ENCODE measurements at regions not wholly inside any gene's neighbourhood (a gene's known extent, or its start where the extent isn't known, plus 50 kb on each side); places are given as distances from the start of the nearest gene placed in this dataset.
A peak's percentile ranks its signal among the peaks of the same experiment; 100 is the strongest.
"Not testable (repeated sequence)": the region's sequence is repeated elsewhere in the genome, so short reads cannot be mapped to it uniquely, and the experiment has no call there.

DNA sequence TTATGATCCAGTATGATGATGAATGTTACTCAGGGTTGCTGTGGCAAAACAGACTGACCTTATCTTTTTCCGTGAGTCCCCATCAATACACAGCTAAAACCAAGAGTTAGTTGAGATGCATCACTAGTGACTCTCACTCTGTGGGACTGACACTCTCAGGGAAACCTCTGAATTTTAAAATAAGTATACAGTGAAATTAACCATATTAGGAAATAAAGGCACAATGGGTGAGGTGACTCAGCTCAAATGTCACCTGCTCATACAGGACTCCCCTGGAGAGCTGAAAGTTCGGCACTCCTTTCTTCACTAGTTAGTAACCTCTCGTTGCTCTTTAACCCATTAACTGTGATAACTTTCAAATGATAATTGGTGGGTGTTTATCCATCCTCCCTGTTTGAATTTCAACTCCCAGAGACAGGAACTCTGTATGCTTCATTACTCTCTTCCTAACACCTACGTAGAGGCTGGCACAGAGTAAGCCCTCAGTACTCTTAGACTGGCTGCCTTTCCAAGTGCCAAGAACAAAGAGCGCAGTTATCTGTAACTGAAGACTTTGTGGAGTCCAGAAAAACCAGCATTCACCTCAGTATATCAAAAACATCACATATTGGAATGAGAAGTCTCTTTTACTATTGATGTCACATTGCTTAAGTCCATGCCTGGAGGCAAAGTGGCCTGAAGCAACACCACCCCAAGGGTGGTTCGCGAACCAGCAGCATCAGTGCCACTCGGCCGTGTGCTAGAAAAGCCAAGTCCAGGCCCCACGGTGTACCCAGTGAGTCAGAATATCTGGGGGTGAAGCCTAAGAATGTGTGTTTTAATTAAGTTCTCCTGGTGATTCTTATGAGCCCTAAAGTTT, 91.1 kb downstream of the NIBAN1 start:
- DNase-seq, result peak in 1 of 2 donors; percentile 30

DNA sequence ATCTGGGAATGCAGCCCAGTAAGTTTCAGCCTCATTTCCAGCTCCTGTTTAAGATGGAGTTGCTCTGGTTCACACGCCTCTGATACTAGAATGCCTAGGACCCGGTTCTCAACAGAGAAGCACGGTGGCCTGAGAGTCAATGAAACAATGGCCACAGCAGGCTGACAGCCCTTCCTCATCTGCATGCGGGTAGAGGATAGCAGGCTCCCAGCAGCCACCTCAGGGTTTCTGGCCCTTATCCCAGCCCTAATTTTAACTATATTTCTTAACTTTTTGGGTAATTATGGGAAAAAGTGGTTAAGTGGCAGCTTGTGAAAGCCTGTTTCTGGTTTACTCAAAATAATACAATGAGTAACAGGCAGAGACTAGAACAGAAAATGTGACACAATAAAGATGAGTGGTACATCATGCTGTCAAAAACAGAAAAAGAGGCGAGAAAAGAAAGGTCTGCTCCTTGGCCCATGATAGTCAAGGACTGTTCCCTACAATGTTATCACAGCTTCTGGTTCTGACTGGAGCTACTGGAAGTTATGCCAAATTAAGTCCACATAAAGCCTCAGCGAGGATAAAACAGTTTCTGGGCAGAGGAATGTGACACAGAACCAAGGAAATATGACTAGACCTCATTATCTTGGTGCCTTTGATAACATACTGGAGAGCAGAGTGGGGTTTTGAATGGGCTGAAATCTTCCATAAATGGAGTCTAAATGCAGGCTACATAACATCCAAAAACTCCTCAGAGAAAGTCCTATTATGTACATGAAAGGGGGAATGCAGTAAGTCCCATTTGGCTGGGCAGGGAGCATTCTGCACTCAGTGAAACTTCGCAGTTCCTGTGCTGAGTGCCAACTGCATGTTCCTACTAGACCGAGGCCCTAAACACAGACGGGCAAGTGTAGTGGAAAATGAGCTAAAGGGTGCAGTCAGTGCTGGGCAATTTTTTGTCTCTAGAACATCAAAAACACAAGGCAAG, 92.1 kb downstream of the NIBAN1 start:
- peak in 1 of 2 donors; percentile 23 for DNase-seq

DNA sequence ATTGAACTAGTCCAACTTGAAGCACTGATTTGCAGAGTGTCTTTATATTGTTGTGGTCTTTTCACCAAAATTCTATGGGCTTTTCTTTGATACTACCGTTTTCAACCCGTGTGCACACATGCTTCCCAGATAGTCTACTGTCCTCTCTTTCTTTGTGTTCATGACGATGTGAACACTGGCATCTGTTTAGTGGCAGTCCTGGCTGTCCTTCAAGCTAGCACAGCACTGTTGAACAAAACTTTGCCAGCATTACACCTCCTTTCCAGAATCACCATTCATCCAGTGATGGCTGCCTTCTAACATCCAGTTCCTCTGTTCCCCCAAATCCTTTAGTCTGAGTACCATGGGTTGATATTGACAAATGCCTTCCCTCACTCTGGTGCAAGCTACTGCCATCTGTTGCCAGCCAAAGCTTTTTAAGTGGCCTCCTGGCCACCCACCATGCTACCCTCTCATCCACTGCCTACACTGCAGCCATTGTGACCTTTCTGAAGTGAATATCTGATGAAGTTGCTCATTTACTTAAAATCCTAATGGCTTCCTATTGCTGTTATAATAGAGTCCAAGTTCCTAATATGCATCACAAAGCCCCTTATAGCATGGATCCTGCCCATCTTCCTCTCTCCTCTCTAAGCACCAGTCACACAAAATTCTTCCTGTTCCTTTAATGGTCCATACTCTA, 94.3 kb downstream of the NIBAN1 start:
- DNase-seq, result no peak

DNA sequence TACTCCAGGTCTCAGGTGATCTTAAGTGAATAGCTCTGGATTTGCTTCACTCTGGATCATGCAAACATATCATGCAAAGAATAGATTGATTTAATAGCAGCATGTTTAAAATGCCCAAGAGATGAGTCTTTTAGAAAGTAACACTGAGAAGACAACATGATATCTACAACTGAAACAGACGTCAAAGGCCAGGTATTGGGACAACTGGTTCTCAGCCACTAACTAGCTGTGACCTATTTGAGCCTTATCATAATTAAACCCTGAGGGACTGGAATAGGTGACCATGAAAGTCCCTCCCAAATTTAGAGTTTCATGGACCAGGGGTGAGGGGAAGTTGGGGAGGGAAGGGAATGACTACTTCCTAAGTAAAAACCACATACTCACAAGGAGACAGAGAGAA, 95.7 kb downstream of the NIBAN1 start:
- DNase-seq, result no peak

DNA sequence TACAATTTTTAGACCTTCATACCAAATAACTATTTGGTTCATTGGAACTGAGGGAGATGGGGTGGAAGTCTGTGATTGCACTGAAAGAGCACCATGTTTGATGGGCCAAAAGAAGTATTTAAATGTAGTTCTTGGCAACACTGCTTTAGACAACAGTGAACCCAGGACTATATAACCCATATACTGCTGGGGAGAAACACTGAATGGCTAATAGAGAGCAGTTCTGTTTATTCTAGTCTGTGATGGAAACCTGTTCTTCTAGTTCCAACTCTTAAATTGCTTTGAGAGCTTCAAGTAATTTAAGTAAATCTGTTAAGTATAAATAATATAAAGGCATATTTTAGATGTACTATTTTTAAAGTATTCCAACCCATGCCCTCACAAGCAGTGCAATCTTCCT, 96.3 kb downstream of the NIBAN1 start:
- DNase-seq, result no peak

DNA sequence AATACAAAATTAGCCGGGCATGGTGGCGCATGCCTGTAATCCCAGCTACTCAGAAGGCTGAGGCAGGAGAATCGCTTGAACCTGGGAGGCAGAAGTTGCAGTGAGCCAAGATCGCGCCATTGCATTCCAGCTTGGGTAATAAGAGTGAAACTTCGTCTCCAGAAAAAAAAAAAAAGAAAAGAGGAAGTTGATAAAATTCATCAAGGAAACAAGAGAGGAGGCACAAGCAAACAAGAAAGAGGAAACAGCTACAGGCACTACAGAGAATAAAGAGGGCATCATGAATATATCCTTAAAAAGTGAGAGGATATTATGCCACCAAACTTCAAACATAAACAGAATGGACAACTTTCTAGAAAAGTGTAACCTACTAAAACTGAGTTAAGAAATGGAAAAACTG, 98.3 kb downstream of the NIBAN1 start:
- DNase-seq, result not testable (repeated sequence)

DNA sequence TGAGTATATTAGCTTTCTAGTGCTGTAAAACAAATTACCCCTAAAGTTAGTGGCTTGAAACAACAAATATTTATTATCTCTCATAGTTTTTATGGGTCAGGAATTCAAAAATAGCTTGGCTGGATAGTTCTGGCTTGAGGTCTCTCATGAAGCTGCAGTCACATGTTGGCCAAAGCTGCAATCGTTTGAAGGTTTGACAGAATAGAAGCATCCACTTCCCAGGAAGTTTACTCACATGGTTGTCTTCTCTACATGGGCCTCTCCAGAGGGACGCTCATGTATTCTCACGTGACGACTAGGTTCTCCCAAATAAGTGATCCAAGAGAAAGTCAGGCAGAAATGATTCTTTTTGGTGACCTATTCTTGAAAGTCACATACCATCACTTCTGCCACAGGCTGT, 99.1 kb downstream of the NIBAN1 start:
- no peak for DNase-seq

DNA sequence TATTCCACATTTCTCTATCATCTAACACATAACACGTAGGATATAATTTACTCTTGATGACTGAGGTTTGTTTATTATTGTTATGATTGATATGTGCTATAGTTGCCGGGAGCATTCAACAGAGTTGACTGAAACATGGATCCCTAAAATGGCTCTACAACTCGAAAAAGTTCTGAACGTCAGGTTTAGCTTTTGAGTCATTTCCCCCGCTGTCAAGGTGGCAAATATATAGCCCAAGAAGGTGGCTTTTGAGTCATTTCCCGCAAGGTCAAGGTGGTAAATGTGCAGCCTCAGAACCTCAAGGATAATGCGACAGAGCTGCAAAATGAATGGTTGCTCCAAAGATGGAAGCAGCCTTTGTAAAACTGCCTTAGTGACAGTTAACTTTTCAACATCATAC, 104.0 kb downstream of the NIBAN1 start:
- DNase-seq, result no peak

DNA sequence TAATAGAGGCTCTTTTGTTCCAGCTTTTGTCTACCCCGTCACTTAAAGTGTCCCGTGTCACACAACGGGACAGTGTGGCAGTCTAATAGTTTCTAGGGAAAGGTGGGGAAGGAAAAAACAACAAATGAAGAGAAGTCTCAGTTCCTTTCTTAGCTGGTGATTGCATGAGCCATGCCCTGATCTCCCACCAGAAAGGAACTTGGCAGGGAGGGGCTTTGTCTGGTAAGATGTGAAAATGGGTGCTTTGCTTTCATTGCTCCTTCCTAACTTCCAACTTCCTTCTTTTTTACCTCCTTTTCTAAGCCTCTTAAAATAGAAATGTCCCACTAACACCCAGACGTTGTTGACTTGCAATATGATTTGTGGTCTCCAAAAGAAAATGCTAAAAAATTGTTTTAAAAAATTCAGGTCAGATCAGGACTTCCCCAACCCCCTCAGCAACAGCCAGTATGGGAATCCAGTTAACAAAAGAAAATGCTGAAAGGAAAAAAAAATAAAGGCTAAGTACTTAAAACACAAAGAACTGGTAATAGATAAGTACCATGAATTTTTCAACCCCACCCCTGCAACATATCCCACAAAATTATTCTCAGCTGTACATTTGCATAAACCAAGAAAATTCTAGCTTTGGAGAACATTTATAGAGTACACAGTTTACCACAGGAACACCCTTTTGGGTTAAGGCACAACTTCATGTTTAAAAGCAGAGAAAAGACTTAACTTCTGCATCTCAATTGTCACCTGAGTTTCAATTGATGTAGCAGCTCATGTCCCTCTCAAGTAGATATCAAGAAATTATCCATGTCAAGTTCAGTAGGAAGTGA, 106.2 kb downstream of the NIBAN1 start:
- DNase-seq, result no peak

DNA sequence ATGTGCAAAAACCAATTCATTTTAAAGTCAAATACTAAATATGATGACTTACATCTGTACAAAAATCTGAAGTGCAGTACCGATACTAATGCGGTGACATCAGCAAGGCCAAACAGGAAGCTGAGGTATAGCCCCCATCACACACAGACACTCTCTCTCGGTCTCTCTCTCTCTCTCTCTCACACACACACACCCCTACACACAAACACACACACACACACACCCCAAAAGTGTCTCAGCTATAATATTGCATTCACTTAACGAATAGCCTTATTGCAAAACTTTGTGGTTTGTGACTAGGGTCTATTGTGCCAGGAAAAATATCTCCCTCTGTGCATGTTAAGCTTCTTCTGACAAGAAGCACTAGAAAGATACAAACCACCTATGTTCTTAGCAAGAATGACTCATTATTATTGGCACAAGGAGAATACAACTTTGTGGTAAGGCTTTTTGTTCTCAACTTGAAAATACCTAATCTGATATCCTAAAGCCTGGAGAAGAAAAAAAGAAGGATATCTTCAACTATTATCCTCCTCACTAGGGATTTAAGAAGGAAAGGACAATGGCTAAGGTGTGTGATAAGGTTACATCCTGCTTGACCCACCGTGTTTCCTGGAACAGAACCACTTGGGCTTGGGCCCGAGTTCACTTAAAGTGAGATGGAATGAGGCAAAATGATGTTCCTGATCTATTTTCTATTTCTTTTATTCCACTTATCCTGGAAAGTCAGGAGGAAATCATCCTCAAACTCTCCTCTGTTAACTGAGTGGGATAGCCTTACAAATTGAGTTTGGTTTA, 107.1 kb downstream of the NIBAN1 start:
- DNase-seq, result peak; percentile 37 to 58

DNA sequence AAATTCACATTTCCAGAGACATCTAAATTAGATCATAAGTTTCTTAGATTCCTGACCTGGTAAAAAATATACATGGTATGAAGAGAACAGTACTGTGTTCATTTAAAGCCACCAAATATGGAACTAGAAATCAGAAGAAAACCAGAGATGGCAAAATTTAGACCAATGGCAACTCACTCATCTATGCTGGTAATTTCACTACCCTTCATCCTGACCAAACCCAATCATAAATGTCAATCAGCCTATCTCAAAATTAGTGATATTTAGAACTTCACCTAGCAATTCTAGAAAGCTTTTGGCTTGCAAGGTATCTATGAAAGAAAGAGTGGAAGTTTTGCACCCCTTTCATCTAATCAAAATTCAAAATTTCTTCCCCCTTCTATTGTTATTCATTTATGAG, 107.7 kb downstream of the NIBAN1 start:
- DNase-seq, result no peak

DNA sequence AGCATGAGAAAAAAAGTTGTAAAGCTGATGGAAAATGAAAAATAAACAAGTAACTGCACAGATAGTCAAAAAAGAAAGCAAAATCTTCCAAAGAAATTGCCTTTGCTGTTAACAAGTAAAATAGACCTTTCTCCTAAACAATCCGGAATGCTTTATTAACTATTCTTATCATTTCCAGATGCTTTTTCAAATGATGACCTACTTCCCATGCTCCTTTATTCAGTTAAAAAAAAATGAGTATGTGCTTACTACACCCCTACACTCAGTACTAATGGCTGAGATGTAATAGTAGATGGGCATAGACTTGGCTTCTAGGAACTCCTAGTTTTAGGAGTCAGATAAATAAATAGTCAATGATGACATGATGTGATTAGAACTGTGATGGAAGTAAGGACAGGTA, 108.5 kb downstream of the NIBAN1 start:
- DNase-seq, result no peak

DNA sequence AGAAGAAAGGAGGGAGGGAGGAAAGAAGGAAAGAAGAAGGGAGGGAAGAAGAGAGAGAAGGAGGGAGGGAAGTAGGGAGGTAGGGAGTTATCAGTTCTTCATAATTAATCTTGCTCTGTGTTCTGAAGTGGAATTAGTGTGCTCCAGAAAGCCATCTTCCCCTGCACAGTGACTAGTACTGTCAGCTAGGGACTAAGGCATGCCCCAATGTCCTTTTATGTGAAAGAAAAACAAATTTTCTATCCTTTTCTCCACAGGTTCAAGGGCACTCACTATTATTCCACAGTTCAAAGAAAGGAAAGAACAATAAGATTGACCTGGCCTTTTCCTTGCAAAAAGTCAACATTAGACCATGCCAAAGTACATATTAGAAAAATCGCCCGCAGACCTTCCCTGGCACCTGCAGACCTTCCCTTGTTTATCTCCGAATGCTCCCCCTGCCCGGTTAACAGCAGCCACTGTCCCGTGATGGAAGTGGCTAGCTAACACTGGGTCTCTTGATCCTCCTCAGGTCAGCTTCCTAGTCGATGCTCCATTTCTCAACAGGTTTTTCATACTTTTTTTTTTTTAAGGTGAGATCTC, 107.2 kb upstream of the EDEM3 start:
- DNase-seq, result no peak

DNA sequence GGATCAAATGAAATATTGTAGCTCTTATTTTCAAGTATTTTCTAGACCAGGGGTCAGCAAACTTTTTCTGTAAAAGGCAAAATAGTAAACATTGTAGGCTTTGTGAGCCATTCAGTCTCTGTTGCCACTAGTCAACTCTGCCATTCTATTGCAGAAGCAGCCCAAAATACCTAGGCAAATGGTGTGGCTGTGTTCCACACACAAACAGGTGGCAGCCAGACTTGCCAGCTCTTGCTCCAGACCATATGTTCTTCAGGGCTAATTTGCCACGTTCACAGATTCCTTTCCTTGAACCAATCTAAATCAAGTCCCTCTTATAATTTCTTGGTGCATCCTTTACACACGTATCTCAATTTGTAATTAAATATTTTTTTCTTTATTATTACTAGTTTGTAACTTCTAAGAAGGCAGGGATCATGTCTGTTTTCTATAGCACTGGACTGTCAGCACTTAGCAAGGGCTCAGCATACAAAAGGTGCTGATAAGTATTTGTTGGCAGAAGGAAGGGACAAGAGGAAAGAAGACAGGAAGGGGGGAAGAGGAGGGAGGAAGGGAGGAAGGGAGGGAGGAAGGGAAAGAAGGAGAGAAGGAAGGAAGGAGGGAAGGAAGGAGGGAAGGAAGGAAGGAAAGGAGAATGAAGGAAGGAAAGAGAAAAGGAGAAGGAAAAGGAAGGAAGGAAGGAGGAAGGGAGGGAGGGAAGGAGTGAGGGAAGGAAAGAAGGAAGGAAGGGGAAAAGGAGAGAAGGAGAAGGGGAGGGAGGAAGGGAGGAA, 106.5 kb upstream of the EDEM3 start:
- DNase-seq, result no peak

DNA sequence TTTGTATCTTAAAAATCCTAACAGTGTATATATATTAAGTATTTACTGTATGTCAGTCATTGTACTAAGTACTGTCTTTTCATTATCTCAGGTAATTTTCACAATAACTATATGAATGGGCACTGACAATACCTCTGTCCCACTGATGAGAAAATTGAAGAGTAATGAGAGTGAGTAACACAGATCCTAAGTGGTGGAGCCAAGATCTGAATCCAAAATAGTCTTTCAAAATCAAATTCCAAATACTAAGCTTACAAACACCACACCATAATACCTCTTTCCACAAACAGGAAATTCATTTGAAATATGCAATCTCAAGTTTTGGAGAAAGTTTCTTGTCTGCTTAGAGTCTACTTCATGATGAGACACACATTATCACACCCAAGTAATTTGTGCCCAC, 105.9 kb upstream of the EDEM3 start:
- no peak for DNase-seq

DNA sequence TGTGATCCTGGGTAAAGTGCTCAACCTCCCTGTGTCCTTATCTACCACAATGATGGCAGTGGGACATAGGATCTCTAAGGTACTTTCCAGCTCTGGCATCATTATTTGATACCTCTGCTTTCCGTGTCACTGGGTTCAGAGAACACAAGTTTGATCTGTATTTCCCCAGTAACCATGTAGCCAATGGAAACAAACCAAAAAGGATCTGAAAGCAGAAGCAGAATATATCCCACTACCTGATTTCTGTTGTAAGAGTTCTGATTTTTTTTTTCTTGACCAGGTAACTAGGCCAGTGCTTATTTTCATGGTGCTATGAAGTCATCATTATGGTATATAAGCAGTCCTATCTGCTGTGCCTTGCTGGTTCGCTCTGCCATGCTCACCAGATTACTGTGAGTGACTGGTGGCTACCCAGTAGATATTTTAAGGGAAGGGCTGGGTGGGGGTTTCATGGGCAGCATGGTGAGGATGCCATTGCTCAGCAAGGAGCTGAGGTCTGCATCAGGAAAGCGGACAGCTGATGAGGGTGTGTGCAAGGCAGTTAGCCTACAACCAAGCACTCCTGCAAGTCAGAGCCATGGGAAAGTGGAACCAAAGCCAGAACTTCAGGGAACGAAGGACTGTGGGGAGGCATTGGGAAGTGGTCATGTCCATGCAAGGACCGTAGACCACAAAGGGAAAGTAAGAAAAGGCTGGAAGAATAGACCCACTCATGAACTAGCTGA, 104.9 kb upstream of the EDEM3 start:
- no peak for DNase-seq

DNA sequence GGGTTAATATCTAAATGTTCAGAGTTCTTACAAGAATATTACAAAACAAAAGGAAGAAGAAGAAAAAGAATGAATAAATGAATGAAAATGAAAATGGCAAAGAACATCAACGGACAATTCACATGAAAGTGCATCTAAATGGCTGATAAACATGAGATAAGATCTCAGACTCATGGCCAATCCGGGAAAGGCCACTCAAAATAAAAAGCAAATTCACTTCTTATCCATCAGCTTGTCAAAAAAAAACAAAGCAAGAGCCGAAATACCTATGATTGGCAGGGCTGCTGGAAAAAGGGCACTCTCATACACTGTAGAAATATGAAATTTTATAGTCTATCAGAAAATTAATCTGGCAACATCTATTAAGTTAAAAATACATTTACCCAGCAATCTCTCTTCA, 103.6 kb upstream of the EDEM3 start:
- DNase-seq, result no peak

DNA sequence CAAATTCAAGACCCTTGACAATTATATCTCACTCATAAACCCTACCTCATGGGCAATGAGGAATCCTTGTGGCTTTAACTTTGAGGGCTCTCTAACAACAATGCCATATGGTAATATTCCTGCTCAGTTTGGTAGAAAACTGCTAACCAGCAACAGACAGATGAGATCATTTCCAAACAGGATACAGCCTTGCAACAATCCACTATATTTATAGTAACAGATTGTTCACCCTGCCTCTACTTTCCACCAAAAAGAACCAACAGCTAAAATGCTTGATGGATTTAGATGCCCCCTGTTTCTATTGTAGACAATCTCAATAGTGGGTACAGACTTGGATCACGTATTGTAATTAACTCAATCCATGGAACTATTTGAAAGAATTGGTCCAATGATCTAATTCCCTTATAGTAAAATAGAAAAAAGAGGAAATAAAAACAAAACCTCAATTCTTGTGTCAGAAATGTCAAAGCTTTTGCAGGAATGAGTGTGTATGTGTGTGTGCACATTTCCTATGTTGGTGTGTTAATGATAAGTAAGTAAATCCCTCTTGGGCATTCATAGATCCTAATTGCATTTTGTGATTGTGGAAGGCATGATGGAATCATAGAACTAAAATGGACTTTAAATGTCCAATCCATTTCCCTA, 100.0 kb upstream of the EDEM3 start:
- DNase-seq, result no peak

DNA sequence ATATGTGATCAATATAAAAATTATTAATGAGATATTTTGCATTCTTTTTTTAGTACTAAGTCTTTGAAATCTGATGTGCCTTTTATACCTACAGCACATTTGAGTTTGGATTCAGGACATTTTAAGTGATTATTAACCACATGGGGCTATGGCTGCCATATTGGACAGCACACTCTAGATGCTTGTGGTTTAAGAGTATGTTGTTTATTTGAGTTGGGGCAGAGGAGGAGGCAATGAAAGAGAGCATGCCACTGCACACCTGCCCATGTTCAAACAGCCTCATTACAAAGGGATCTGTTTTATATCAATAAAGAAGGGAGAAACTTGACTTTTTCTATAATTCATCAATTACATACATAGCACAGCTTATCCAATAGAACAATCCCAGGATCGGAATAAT, 99.4 kb upstream of the EDEM3 start:
- no peak for DNase-seq

Measured in stimulated activated CD4-positive, alpha-beta T cell treated with anti-CD3 and anti-CD28 coated beads, Interleukin-2, amount 100 ng/mL, for 24 hours (primary cell).